ENCODE measurements at regions not wholly inside any gene's neighbourhood (a gene's known extent, or its start where the extent isn't known, plus 50 kb on each side); places are given as distances from the start of the nearest gene placed in this dataset.

DNA sequence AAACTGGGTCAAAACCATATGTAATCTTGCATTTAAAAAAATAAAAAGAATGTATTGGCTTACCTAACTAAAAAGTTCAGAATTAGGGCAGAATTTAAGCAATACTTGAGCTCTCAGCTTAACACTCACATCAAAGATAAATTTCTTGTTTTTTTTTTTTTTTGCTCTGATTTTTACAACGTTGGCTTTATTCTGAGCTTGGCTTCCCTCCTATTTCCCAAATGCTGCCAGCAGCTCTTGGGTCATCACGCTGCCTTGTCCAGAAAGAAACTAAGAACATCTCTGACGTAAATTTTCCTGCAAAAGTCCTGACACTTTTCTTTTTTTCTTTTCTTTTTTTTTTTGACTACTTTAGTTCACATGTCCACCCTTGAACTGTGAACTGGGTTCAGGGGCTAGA, 150.6 kb upstream of the TGFBR2 start:
- DNase-seq (ENCODE audit: low read depth) = peak; percentile 86
- TF ChIP-seq, protein P1, sequence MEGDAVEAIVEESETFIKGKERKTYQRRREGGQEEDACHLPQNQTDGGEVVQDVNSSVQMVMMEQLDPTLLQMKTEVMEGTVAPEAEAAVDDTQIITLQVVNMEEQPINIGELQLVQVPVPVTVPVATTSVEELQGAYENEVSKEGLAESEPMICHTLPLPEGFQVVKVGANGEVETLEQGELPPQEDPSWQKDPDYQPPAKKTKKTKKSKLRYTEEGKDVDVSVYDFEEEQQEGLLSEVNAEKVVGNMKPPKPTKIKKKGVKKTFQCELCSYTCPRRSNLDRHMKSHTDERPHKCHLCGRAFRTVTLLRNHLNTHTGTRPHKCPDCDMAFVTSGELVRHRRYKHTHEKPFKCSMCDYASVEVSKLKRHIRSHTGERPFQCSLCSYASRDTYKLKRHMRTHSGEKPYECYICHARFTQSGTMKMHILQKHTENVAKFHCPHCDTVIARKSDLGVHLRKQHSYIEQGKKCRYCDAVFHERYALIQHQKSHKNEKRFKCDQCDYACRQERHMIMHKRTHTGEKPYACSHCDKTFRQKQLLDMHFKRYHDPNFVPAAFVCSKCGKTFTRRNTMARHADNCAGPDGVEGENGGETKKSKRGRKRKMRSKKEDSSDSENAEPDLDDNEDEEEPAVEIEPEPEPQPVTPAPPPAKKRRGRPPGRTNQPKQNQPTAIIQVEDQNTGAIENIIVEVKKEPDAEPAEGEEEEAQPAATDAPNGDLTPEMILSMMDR (IDR thresholded peaks at IDR 0.05; ENCODE audit: low read length, missing control alignments) = no peak
- H3K4me3 ChIP-seq (replicated peaks; ENCODE audit: low read depth, low read length) = no peak overlapping the region

GRCh38 chr3:30456264-30456663, 150.1 kb upstream of the TGFBR2 start:
- no peak for DNase-seq (ENCODE audit: low read depth)
- no peak overlapping the region for H3K4me3 ChIP-seq (replicated peaks; ENCODE audit: low read depth, low read length)
- TF ChIP-seq, protein P1 (IDR thresholded peaks at IDR 0.05; ENCODE audit: low read length, missing control alignments) = no peak

- H3K4me3 ChIP-seq (replicated peaks; ENCODE audit: low read depth, low read length) = no peak overlapping the region
- TF ChIP-seq, protein P1 (IDR thresholded peaks at IDR 0.05; ENCODE audit: low read length, missing control alignments) = no peak
- no peak for DNase-seq (ENCODE audit: low read depth)
These were observed 149.3 kb upstream of the TGFBR2 start for GRCh38 chr3:30457081-30457480.

GRCh38 chr3:30457726-30458125, 148.7 kb upstream of the TGFBR2 start:
- H3K4me3 ChIP-seq (replicated peaks; ENCODE audit: low read depth, low read length) = no peak overlapping the region
- TF ChIP-seq, protein P1 (IDR thresholded peaks at IDR 0.05; ENCODE audit: low read length, missing control alignments) = no peak
- no peak for DNase-seq (ENCODE audit: low read depth)

- TF ChIP-seq, protein P1 (IDR thresholded peaks at IDR 0.05; ENCODE audit: low read length, missing control alignments) = no peak
- no peak for DNase-seq (ENCODE audit: low read depth)
- no peak overlapping the region for H3K4me3 ChIP-seq (replicated peaks; ENCODE audit: low read depth, low read length)
These were observed 147.8 kb upstream of the TGFBR2 start for GRCh38 chr3:30458376-30459171.

GRCh38 chr3:30461311-30461710, 145.1 kb upstream of the TGFBR2 start:
- no peak overlapping the region for H3K4me3 ChIP-seq (replicated peaks; ENCODE audit: low read depth, low read length)
- TF ChIP-seq, protein P1 (IDR thresholded peaks at IDR 0.05; ENCODE audit: low read length, missing control alignments) = no peak

More at GRCh38 chr3:30461311-30461710, 145.1 kb upstream of the TGFBR2 start:
- no peak for DNase-seq (ENCODE audit: low read depth)
